ENCODE measurements at regions not wholly inside any gene's neighbourhood (a gene's known extent, or its start where the extent isn't known, plus 50 kb on each side); places are given as distances from the start of the nearest gene placed in this dataset.

DNA sequence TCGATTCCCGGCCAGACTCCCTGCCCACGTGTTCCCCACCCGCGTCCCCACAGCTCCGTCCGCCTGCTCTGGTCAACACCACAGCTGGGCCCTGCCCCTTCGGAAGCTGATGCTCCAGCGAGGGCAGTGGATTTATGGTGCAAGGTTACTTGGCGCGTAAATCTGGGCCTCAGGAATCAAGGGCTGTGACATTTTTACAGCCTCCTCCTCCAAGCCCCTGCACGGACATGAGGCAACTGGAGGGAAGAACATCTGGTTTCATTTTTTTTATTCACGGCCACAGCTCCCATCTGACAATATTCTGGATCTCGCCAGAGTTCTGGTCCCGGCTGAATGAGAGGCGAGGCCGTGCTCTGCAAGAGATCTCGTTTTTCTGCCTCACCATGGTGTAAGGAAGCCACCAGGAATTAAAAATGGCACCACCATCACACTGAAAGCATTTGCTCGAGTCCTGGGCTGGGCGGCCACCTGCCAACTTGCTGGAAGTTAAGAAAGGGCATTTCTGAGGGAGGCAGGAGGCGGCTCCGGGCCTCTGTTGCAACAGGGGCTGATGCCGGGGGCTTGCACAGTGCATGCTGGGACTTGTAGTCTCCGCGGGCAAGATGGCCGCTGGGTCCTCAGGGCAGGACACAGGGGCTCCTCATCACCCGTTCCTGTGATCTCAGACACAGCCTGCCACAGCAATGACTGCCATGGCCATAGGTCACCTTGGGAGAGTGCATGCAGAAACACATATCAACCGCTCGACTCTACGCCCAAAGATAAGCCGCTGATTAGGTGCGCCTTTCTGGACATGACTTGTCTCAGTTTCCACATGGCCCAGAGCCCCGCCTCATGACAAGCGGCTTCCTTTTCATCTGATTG is 148.5 kb downstream of the LY86 start:
- TF ChIP-seq CTCF (conservative IDR thresholded peaks at IDR 0.05; ENCODE audit: low read length) (no peak), EZH2phosphoT487 (IDR thresholded peaks at IDR 0.05; ENCODE audit: borderline replicate concordance, low read depth, low read length) (no peak)
